LNCaP clone FGC (cell line): ENCODE measurements at regions not wholly inside any gene's neighbourhood (a gene's known extent, or its start where the extent isn't known, plus 50 kb on each side); places are given as distances from the start of the nearest gene placed in this dataset.
"Not testable (repeated sequence)": the region's sequence is repeated elsewhere in the genome, so short reads cannot be mapped to it uniquely, and the experiment has no call there.

ENCODE experiments used
- DNase-seq: peaks from one replicate; pipeline ENCODE4 v3.0.0-alpha.2; 2011; ENCODE audit warnings: low read depth
- H3K4me3 ChIP-seq: 2 replicates; pipeline ENCODE4 v1.5.1; 2011; ENCODE audit warnings: mild to moderate bottlenecking, low read depth, low read length, control low read depth
- TF ChIP-seq, protein P1 (sequence below): IDR thresholded peaks from 2 replicates; pipeline ENCODE4 v1.5.1; 2012; ENCODE audit warnings: mild to moderate bottlenecking; ENCODE audit not compliant: control insufficient read depth, insufficient read depth; ENCODE audit errors: extremely low read depth

DNA sequence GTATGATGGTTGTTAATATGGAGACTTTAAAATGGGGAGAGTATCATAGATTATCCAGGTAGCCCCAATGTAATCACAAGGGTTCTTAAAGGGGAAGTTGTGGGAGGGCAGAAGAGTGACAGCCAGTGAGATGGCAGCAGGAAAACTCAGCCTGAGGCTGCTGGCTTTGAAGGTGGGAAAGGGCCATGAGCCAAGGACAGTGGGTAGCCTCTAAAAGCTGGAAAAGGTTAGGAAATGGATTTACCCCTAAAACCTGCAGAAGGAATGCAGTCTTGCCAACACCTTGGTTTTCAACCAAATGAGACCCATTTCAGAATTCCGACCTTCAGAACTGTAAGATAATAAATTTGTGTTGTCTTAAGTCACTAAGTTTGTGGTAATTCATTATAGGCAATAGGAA lies 68.8 kb upstream of the BLTP1 start:
- no peak overlapping the region for H3K4me3 ChIP-seq
- TF ChIP-seq, protein P1, sequence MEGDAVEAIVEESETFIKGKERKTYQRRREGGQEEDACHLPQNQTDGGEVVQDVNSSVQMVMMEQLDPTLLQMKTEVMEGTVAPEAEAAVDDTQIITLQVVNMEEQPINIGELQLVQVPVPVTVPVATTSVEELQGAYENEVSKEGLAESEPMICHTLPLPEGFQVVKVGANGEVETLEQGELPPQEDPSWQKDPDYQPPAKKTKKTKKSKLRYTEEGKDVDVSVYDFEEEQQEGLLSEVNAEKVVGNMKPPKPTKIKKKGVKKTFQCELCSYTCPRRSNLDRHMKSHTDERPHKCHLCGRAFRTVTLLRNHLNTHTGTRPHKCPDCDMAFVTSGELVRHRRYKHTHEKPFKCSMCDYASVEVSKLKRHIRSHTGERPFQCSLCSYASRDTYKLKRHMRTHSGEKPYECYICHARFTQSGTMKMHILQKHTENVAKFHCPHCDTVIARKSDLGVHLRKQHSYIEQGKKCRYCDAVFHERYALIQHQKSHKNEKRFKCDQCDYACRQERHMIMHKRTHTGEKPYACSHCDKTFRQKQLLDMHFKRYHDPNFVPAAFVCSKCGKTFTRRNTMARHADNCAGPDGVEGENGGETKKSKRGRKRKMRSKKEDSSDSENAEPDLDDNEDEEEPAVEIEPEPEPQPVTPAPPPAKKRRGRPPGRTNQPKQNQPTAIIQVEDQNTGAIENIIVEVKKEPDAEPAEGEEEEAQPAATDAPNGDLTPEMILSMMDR: no peak
- no peak for DNase-seq

DNA sequence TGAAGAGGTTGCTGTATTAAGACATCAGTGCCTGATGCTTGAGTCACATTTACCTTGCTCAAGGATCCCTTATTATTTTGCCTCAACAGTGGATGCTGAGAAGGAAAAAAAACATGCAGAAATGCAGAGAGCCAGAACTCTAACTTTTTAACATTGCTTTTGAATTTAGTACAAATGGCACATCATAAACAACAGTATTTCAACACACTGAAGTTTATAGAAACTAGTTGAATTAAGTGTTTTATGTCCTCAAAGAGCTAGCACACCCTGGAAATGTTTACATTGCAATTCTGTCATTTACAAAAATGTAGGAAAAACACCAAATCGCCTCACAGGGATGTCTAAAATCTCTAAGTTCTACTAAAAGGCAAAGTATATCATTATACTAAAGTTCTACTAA lies 69.5 kb upstream of the BLTP1 start:
- no peak for DNase-seq
- TF ChIP-seq, protein P1: no peak
- H3K4me3 ChIP-seq: no peak overlapping the region

DNA sequence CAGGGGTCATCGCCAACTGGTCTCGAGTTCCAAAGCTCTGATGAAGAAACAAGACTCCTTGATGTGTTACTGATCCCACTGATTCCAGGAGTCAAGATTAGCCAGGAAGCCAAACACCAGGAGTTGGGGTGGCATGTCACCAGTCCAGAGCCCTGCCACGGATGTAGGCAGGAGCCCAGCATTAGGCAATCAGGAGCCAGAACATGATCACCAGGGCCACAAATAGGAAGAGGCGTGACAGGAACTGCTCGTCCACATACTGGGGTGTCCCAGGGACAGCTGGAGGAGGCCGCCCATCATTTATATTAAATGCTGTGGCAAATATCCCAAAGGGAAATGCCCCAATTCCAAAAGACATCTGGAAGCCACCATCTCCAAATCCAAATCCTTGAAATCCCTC lies 74.5 kb upstream of the BLTP1 start:
- not testable (repeated sequence) for H3K4me3 ChIP-seq, DNase-seq

DNA sequence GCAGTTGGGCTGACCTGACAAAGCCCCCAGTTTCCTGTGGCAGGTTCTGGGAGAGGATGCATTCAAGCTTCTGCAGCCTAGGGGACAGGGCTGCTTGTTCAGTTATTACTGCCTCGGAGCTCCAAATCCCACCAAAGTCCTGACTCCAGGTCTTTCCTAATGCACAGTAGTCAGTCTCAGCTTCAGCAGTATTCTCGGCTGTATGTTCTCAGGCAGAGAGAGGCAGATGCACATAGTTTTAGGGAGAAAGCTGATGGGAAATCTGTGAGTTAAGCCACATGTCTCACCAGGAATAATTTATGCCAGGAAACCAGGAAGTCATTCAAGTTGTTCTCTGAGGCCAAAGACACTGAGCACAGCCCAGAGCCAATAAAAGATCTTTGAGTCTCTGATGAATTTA lies 75.3 kb upstream of the BLTP1 start:
- not testable (repeated sequence) for DNase-seq

DNA sequence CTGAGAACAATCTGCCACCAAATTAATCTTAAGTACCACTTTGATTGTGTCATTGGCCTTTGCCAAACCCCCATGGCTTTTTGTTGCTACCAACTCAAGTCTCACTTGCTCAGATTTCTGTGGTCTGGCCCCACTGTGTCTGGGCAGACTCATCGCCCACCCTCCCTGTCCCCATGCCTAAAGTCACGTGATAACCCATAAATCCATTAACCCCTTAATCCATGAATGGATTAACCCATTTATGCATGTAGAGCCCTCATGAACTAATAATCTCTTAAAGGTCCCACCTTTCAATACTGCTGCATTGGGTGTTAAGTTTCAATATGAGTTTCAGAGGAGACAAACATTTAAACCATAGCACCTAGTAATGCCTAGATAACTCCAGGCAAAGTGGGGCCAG lies 78.5 kb upstream of the BLTP1 start:
- no peak overlapping the region for H3K4me3 ChIP-seq
- no peak for DNase-seq
- TF ChIP-seq, protein P1: no peak

More for the DNA sequence above, 75.3 kb upstream of the BLTP1 start:
- not testable (repeated sequence) for H3K4me3 ChIP-seq

DNA sequence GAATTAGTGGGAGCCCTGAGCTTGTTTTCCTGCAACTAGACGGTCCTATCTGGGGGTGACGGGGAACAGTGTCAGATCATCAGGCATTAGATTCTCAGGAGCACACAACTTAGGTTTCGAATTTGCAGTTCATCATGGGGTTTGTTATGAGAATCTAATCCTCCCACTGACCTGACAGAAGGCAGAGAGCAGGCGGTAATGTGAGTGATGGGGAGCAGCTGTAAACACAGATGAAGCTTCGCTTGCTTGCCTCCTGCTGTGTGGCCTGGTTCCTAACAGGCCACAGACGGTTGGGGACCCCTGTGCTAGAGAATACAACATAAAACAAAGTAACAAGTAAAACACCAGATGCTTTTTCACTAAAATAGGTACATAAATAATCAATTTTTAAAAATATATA lies 86.2 kb upstream of the BLTP1 start:
- no peak for DNase-seq
- H3K4me3 ChIP-seq: no peak overlapping the region
- TF ChIP-seq, protein P1: no peak

DNA sequence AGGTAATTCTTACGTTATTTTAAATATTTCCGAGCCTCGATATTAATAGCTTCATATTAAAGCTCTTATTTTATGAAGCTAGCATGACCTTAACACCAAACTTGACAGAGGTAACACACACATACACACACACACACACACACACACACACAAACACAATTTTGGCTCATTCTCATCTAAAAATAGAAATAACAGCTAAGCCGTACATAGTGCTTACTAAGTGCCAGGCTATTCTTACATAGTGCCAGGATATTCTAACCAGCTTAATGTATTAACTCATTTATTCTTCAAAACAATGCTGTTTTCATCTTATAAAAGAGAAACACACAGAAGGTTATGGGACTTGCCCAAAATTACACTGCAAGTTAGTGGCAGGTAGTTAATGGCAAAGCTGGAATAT lies 87.0 kb upstream of the BLTP1 start:
- TF ChIP-seq, protein P1: no peak
- H3K4me3 ChIP-seq: no peak overlapping the region
- DNase-seq: no peak

DNA sequence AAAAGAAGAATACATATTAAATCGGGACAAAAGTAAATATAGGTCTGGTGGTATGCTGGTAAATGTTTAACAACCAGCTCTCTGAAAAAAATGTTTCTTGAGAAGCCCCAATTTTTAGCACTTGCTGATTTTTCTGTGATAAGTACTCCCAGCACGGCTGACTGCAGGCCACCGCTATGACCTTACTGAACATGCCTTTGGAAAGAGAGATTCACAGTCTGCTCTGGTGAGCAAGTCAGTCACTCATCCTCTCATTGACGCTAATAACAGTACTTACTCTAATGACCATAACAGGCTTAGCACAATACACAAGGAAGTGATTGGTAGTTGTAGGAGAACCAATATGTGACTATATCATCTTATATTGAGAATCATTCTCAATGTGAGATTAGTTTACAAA lies 98.9 kb upstream of the BLTP1 start:
- no peak overlapping the region for H3K4me3 ChIP-seq
- DNase-seq: no peak

More for the DNA sequence above, 98.9 kb upstream of the BLTP1 start:
- TF ChIP-seq, protein P1: no peak
